H1 (cell line): ENCODE measurements at regions not wholly inside any gene's neighbourhood (a gene's known extent, or its start where the extent isn't known, plus 50 kb on each side); places are given as distances from the start of the nearest gene placed in this dataset.

Experiments used
- CBX5 ChIP-seq: fragments of 300-800, 300-1000 bp; sonication (generic); IDR thresholded peaks from 2 replicates; pipeline ENCODE4 v1.7.1; 2016; ENCODE audit warnings: antibody characterized with exemption, low read length, low read depth
- EZH2 ChIP-seq: fragments of 200-600 bp; sonication (generic); IDR thresholded peaks from 2 replicates; pipeline ENCODE4 v1.7.1; 2012; ENCODE audit warnings: low read depth, mild to moderate bottlenecking, moderate library complexity, low read length, inconsistent platforms; ENCODE audit not compliant: severe bottlenecking
- JUN ChIP-seq: IDR thresholded peaks from 2 replicates; pipeline ENCODE4 v1.6.1; 2011; ENCODE audit warnings: low read depth, mild to moderate bottlenecking, improper control_type of control experiment, low read length
- SIX5 ChIP-seq: IDR thresholded peaks from 2 replicates; pipeline ENCODE4 v1.6.1; 2011; ENCODE audit warnings: mild to moderate bottlenecking, low read depth, low read length
- TEAD4 ChIP-seq: IDR thresholded peaks from 2 replicates; pipeline ENCODE4 v1.6.1; 2012; ENCODE audit warnings: low read depth, low read length, inconsistent platforms, mixed read lengths

DNA sequence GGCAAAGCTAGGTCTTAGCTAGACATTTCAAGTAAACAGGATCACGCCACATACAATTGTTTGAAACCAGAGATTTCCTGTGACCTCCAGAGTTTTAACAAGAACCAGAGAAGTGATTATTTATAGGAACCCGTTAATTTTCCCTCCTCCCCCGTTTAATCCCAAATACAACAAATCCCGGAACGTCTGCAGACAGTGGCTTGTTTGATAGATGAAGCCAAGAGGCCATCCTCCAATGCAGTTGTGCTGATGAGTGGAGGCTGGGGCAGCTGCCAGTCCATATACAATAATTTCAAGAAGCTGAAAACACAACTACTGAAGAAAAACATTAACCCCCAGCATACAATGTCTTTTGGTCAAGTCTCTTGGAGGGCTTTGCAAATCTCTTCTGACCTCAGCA is 971.6 kb upstream of the ZNF722 start (continued):
- no peak for TF ChIP-seq JUN
- TF ChIP-seq TEAD4 = no peak
- no peak for TF ChIP-seq SIX5
- no peak for TF ChIP-seq EZH2
- TF ChIP-seq CBX5 = no peak
